DOHH2 (cell line): ENCODE measurements at regions not wholly inside any gene's neighbourhood (a gene's known extent, or its start where the extent isn't known, plus 50 kb on each side); places are given as distances from the start of the nearest gene placed in this dataset.

Source experiments
- H3F3A ChIP-seq: fragments of 200-600 bp; sonication (generic), shearing (Covaris generic); 2 replicates; pipeline ENCODE4 v1.6.0; 2016; ENCODE audit warnings: antibody characterized with exemption, mild to moderate bottlenecking; ENCODE audit not compliant: control insufficient read depth, insufficient read depth
- H3K27ac ChIP-seq: fragments of 200-600 bp; sonication (generic); 2 replicates; pipeline ENCODE4 v1.5.1; 2014; ENCODE audit warnings: low read depth, mild to moderate bottlenecking, low read length, moderate library complexity
- H3K27me3 ChIP-seq: fragments of 200-600 bp; sonication (generic); 2 replicates; pipeline ENCODE4 v1.6.1; 2014; ENCODE audit warnings: mild to moderate bottlenecking, low read length, mixed read lengths; ENCODE audit not compliant: control insufficient read depth
- H3K36me3 ChIP-seq: fragments of 200-600 bp; sonication (generic); 2 replicates; pipeline ENCODE4 v1.6.1; 2014; ENCODE audit warnings: mild to moderate bottlenecking, low read length, moderate library complexity, mixed read lengths; ENCODE audit not compliant: control insufficient read depth
- H3K4me1 ChIP-seq: fragments of 200-600 bp; sonication (generic); 2 replicates; pipeline ENCODE4 v1.6.1; 2014; ENCODE audit warnings: mild to moderate bottlenecking, low read length, mixed read lengths; ENCODE audit not compliant: control insufficient read depth
- H3K4me2 ChIP-seq: fragments of 200-600 bp; sonication (generic); 2 replicates; pipeline ENCODE4 v1.6.0; 2014; ENCODE audit warnings: mild to moderate bottlenecking, low read length, moderate library complexity
- H3K4me3 ChIP-seq: fragments of 200-600 bp; sonication (generic); 2 replicates; pipeline ENCODE4 v1.5.1; 2014; ENCODE audit warnings: mild to moderate bottlenecking, low read length, mixed read lengths
- H3K79me2 ChIP-seq: fragments of 200-600 bp; sonication (generic); 2 replicates; pipeline ENCODE4 v1.6.1; 2014; ENCODE audit warnings: mild to moderate bottlenecking, low read length, mixed read lengths; ENCODE audit not compliant: control insufficient read depth
- H3K9me2 ChIP-seq: fragments of 200-600 bp; sonication (generic); replicated peaks from 2 replicates; pipeline ENCODE4 v1.6.1; 2014; ENCODE audit warnings: mild to moderate bottlenecking, low read length, mixed read lengths; ENCODE audit not compliant: control insufficient read depth
- H3K9me3 ChIP-seq: fragments of 200-600 bp; sonication (generic); 2 replicates; pipeline ENCODE4 v1.6.1; 2014; ENCODE audit warnings: antibody characterized with exemption, low read length, mixed read lengths; ENCODE audit not compliant: control insufficient read depth, insufficient read depth
- H4K20me1 ChIP-seq: fragments of 200-600 bp; sonication (generic); 2 replicates; pipeline ENCODE4 v1.6.0; 2014; ENCODE audit warnings: low read depth, mild to moderate bottlenecking, antibody characterized with exemption, low read length, moderate library complexity; ENCODE audit not compliant: control insufficient read depth, insufficient read depth
- EZH2phosphoT487 ChIP-seq: fragments of 200-600 bp; sonication (generic); IDR thresholded peaks from 2 replicates; pipeline ENCODE4 v1.6.1; 2017; ENCODE audit warnings: borderline replicate concordance, mild to moderate bottlenecking, antibody characterized with exemption, low read length, moderate library complexity, mixed read lengths
- TF ChIP-seq, protein P1 (sequence below): fragments of 200-600 bp; sonication (generic); IDR thresholded peaks from one replicate; pipeline ENCODE4 v1.5.1; 2014; ENCODE audit warnings: antibody characterized with exemption, mild to moderate bottlenecking, low read depth, low read length; ENCODE audit not compliant: poor library complexity, severe bottlenecking

- H3K9me3 ChIP-seq: no peaks in the 10 kb centered on the region
- no peaks in the 10 kb centered on the region for H3K36me3 ChIP-seq
- H4K20me1 ChIP-seq: no peaks in the 10 kb centered on the region
- no peak overlapping the region for H3K27ac ChIP-seq
- H3K79me2 ChIP-seq: no peaks in the 10 kb centered on the region
- H3K9me2 ChIP-seq: no peaks in the 10 kb centered on the region
- TF ChIP-seq EZH2phosphoT487: no peak
- TF ChIP-seq, protein P1, sequence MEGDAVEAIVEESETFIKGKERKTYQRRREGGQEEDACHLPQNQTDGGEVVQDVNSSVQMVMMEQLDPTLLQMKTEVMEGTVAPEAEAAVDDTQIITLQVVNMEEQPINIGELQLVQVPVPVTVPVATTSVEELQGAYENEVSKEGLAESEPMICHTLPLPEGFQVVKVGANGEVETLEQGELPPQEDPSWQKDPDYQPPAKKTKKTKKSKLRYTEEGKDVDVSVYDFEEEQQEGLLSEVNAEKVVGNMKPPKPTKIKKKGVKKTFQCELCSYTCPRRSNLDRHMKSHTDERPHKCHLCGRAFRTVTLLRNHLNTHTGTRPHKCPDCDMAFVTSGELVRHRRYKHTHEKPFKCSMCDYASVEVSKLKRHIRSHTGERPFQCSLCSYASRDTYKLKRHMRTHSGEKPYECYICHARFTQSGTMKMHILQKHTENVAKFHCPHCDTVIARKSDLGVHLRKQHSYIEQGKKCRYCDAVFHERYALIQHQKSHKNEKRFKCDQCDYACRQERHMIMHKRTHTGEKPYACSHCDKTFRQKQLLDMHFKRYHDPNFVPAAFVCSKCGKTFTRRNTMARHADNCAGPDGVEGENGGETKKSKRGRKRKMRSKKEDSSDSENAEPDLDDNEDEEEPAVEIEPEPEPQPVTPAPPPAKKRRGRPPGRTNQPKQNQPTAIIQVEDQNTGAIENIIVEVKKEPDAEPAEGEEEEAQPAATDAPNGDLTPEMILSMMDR: no peak
- no peaks in the 10 kb centered on the region for H3K27me3 ChIP-seq
- H3K4me2 ChIP-seq: no peak overlapping the region
- no peaks in the 10 kb centered on the region for H3F3A ChIP-seq
- no peak overlapping the region for H3K4me3 ChIP-seq
- H3K4me1 ChIP-seq: no peaks in the 10 kb centered on the region
These were observed 217.4 kb upstream of the SMIM21 start for GRCh38 chr18:75644871-75645270.

GRCh38 chr18:75643083-75643482, 215.6 kb upstream of the SMIM21 start:
- Histone ChIP-seq H3K9me3 (no peaks in the 10 kb centered on the region), H3K4me2 (no peak overlapping the region), H3K4me1 (no peaks in the 10 kb centered on the region), H4K20me1 (no peaks in the 10 kb centered on the region), H3K27me3 (no peaks in the 10 kb centered on the region), H3K79me2 (no peaks in the 10 kb centered on the region), H3K9me2 (no peaks in the 10 kb centered on the region), H3K4me3 (no peak overlapping the region), H3K36me3 (no peaks in the 10 kb centered on the region), H3F3A (no peaks in the 10 kb centered on the region), H3K27ac (no peak overlapping the region)
- TF ChIP-seq, protein P1: no peak
- TF ChIP-seq EZH2phosphoT487: no peak

- TF ChIP-seq, protein P1: no peak
- TF ChIP-seq EZH2phosphoT487: no peak
- H3K27ac ChIP-seq: no peak overlapping the region
These were observed 211.9 kb upstream of the SMIM21 start for GRCh38 chr18:75639472-75639831.

More at GRCh38 chr18:75639472-75639831, 211.9 kb upstream of the SMIM21 start:
- Histone ChIP-seq H3K27me3 (no peaks in the 10 kb centered on the region), H4K20me1 (no peaks in the 10 kb centered on the region), H3K4me3 (no peak overlapping the region), H3K9me2 (no peaks in the 10 kb centered on the region), H3K9me3 (no peaks in the 10 kb centered on the region), H3K4me2 (no peak overlapping the region), H3K4me1 (no peaks in the 10 kb centered on the region), H3F3A (no peaks in the 10 kb centered on the region), H3K36me3 (no peaks in the 10 kb centered on the region), H3K79me2 (no peaks in the 10 kb centered on the region)
